Caki2 (cell line): ENCODE measurements at regions not wholly inside any gene's neighbourhood (a gene's known extent, or its start where the extent isn't known, plus 50 kb on each side); places are given as distances from the start of the nearest gene placed in this dataset.

Experiments used
- DNase-seq: peaks from one replicate; pipeline ENCODE4 v3.0.0-alpha.2; 2015; ENCODE audit warnings: low read depth
- in situ Hi-C: cut with HindIII; loops from 2 replicates; pipeline ENCODE4 v1.10.0; 2016; ENCODE audit warnings: low sequenced_read_pairs, low pct_unique_long_range_greater_than_20kb, mixed read lengths

- DNase-seq = no peak
- in situ Hi-C loops = no loop called here
Observed at GRCh38 chr1:157412308-157412707, 140.0 kb downstream of the FCRL5 start.

- no peak for DNase-seq
- in situ Hi-C loops = no loop called here
Observed at GRCh38 chr1:157411769-157412168, 140.5 kb downstream of the FCRL5 start.

GRCh38 chr1:157411064-157411463 is 141.3 kb downstream of the FCRL5 start:
- no peak for DNase-seq
- in situ Hi-C loops = no loop called here

GRCh38 chr1:157410457-157410856 is 141.9 kb downstream of the FCRL5 start:
- DNase-seq = no peak
- in situ Hi-C loops = no loop called here

GRCh38 chr1:157409927-157410326 is 142.4 kb downstream of the FCRL5 start:
- DNase-seq = no peak

GRCh38 chr1:157407917-157408525 is 144.3 kb downstream of the FCRL5 start:
- no peak for DNase-seq
- in situ Hi-C loops = no loop called here

More at GRCh38 chr1:157409927-157410326, 142.4 kb downstream of the FCRL5 start:
- in situ Hi-C loops = no loop called here

- in situ Hi-C loops = no loop called here
- DNase-seq = no peak
Observed at GRCh38 chr1:157407367-157407766, 144.9 kb downstream of the FCRL5 start.

- in situ Hi-C loops = no loop called here
- DNase-seq = no peak
Observed at GRCh38 chr1:157405662-157406061, 146.7 kb downstream of the FCRL5 start.

- in situ Hi-C loops = no loop called here
- no peak for DNase-seq
Observed at GRCh38 chr1:157404614-157405013, 147.7 kb downstream of the FCRL5 start.

- DNase-seq = no peak
- in situ Hi-C loops = no loop called here
Observed at GRCh38 chr1:157404063-157404501, 148.2 kb downstream of the FCRL5 start.

- in situ Hi-C loops = no loop called here
Observed at GRCh38 chr1:157403608-157404007, 148.7 kb downstream of the FCRL5 start.

GRCh38 chr1:157403203-157403602 is 149.1 kb downstream of the FCRL5 start:
- no peak for DNase-seq

More at GRCh38 chr1:157403608-157404007, 148.7 kb downstream of the FCRL5 start:
- no peak for DNase-seq

GRCh38 chr1:157400766-157401165 is 151.5 kb downstream of the FCRL5 start:
- no peak for DNase-seq
- in situ Hi-C loops = no loop called here

More at GRCh38 chr1:157403203-157403602, 149.1 kb downstream of the FCRL5 start:
- in situ Hi-C loops = no loop called here

- in situ Hi-C loops = no loop called here
- DNase-seq = no peak
Observed at GRCh38 chr1:157399984-157400382, 152.3 kb downstream of the FCRL5 start.

- in situ Hi-C loops = no loop called here
- no peak for DNase-seq
Observed at GRCh38 chr1:157399343-157399983, 152.9 kb downstream of the FCRL5 start.

- no peak for DNase-seq
- in situ Hi-C loops = no loop called here
Observed at GRCh38 chr1:157390651-157391050, 161.7 kb downstream of the FCRL5 start.

GRCh38 chr1:157388057-157388456 is 164.3 kb downstream of the FCRL5 start:
- DNase-seq = no peak
- in situ Hi-C loops = no loop called here

- no peak for DNase-seq
- in situ Hi-C loops = no loop called here
Observed at GRCh38 chr1:157384258-157384657, 168.1 kb downstream of the FCRL5 start.

- in situ Hi-C loops = no loop called here
- DNase-seq = no peak
Observed at GRCh38 chr1:157382351-157382750, 170.0 kb downstream of the FCRL5 start.

GRCh38 chr1:157380523-157380922 is 171.8 kb downstream of the FCRL5 start:
- DNase-seq = no peak
- in situ Hi-C loops = no loop called here
